WI38 (cell line): ENCODE measurements at regions not wholly inside any gene's neighbourhood (a gene's known extent, or its start where the extent isn't known, plus 50 kb on each side); places are given as distances from the start of the nearest gene placed in this dataset.

Experiments
- H3K4me3 ChIP-seq: 2 replicates; pipeline ENCODE4 v1.5.1; 2011; ENCODE audit warnings: low read depth, mild to moderate bottlenecking, control low read depth, low read length
- TF ChIP-seq, protein P1 (sequence below): IDR thresholded peaks from 2 replicates; pipeline ENCODE4 v1.5.1; 2012; ENCODE audit warnings: low read depth, mild to moderate bottlenecking, control low read depth, low read length

DNA sequence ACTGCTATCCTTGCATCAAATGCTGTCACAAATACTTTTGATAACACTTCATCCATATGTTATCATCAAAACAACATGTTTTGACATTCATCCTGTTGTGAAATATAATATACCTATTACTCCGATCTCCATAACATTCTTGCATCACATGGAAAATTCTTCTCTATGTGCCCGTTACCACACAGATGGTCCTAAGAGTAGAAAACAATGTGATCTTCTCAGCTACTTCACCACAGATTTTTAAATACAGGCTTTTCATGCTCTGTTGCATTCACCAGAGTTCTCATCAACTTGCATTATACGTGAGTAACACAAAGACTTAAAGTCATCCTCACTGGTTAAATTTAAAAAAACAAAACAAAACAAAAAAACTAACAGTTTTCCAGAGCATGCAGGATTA is 1603.3 kb upstream of the ZEB2 start:
- TF ChIP-seq, protein P1, sequence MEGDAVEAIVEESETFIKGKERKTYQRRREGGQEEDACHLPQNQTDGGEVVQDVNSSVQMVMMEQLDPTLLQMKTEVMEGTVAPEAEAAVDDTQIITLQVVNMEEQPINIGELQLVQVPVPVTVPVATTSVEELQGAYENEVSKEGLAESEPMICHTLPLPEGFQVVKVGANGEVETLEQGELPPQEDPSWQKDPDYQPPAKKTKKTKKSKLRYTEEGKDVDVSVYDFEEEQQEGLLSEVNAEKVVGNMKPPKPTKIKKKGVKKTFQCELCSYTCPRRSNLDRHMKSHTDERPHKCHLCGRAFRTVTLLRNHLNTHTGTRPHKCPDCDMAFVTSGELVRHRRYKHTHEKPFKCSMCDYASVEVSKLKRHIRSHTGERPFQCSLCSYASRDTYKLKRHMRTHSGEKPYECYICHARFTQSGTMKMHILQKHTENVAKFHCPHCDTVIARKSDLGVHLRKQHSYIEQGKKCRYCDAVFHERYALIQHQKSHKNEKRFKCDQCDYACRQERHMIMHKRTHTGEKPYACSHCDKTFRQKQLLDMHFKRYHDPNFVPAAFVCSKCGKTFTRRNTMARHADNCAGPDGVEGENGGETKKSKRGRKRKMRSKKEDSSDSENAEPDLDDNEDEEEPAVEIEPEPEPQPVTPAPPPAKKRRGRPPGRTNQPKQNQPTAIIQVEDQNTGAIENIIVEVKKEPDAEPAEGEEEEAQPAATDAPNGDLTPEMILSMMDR = no peak
- H3K4me3 ChIP-seq = no peak overlapping the region

DNA sequence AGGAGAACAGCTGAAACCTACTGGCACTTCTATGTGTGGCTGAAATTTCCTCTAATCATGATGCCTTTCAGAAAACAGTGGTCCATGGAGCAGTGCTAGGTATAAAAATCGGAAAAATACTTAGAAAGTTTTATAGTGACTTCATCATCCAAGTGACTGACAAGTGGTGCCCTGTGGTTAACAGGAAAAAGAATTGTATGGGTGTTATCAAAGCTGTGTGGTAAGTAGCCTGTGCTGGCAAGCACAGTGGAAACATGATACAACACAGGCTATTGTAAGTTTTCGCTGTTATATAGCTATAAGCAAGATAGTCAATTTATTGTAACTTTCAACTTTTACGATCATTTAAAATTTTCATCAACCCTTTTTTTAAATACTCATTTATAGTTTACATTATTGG is 1599.7 kb upstream of the ZEB2 start:
- TF ChIP-seq, protein P1 = no peak
- no peak overlapping the region for H3K4me3 ChIP-seq

DNA sequence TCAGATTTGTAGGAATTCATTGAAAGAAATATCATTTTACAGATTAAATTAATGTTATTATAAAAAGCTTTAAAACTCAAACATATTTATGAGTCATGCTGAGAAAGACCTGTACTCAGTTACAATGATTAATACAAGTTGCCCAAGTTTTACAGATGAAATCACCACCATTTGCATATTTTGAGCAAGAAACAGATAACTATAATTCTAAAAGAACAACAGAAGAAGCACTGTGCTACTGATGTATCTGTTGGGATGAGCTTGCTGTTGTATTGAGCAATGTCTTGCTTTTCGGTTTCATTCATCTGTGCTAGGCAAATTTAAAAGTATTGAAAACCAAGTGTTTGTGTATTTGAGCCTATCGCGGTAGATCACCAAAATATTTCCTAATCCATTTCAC is 1589.1 kb upstream of the ZEB2 start:
- H3K4me3 ChIP-seq = no peak overlapping the region
- TF ChIP-seq, protein P1 = no peak

DNA sequence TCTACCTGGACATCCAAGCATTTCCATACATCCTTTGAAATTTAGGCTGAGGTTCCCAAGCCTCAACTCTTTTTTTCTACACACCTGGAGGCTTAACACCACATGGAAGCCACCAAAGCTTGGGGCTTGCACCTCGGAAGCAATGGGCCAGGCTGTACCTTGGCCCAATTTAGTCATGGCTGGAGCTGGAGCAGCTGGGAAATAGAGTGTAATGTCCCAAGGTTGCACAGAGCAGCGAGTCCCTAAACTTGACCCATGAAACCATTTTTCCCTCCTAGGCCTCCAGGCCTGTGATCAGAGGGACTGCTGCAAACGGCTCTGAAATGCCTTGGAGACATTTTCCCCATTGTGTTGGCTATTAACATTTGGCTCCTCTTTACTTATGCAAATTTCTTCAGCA is 1574.3 kb upstream of the ZEB2 start:
- TF ChIP-seq, protein P1 = no peak
- no peak overlapping the region for H3K4me3 ChIP-seq

DNA sequence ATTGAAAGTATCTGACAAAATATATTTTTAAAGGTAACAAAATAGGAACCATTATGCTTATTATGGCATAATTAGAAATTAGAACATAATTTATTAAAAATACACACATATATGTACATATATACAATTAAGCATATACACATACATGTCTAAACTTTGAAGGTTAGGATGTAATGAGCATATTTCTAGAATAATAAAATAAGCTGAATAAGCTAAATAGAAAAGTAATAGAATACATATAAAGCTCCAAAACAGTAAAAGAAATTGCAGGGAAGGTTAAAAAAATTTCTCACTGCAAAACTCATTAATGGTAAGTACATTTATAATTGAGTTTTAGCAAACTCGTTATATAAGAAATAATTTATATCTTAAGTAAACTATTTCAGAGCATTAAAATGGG is 1561.5 kb upstream of the ZEB2 start:
- no peak overlapping the region for H3K4me3 ChIP-seq
- TF ChIP-seq, protein P1 = no peak

DNA sequence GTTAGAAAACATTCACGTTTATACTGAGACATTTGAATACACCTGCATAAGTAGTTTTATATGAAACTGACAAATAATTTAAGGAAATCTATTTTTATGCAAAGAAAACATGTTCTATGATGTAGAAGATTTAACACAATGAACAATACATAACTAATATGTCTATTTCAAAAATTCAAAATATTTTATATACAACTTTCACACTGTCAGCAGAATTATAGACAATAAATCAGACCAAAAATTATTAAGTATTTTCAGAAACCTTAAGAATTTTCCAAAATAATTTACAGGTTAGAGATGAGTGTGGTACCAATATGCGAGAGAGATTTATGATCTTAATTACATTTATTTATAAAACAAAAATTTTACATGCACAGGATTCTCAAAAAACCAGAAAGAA is 1561.0 kb upstream of the ZEB2 start:
- TF ChIP-seq, protein P1 = no peak
- H3K4me3 ChIP-seq = no peak overlapping the region

DNA sequence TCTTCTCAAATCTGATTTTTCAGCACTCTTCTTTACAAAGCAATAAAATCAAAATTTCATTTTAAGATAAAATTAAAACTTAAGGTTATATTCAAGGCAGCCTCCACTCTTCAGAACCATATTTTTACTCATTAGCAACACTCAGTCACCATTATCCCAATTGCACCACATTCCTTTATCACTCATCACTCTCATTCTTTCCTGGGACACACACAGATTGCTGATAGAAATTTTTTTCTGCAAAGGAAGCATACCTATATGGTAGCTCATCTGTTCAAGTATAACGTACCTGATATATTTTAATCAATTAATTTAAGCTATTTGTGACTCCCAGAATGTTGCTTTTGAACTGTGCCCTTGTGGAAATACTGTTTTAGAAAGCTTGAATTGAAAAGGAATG is 1559.3 kb upstream of the ZEB2 start:
- TF ChIP-seq, protein P1 = no peak
- no peak overlapping the region for H3K4me3 ChIP-seq
